K562 (cell line): ENCODE measurements at regions not wholly inside any gene's neighbourhood (a gene's known extent, or its start where the extent isn't known, plus 50 kb on each side); places are given as distances from the start of the nearest gene placed in this dataset.

Source experiments
- ATAC-seq: fragments of 200-7000 bp; cut with Tn5 transposase; 3 replicates; pipeline ENCODE4 v1.9.1; 2020; ENCODE audit warnings: moderate library complexity
- BruUV-seq: library from RNA; stranded (reverse); fragments of 400-500 nt; replicated peaks from 2 replicates; lab custom pipeline; 2021; lab: Mats Ljungman, UMichigan
- CTCF ChIA-PET: fragments of 300-600 bp; formaldehyde crosslinking; extraction: SDS; loops from one replicate; lab custom pipeline; 2021; ENCODE audit warnings: low intra/inter-chr PET ratio; lab: Yijun Ruan, JAX
- POLR2A ChIA-PET: fragments of 300-600, 350-650 bp; sonication (Branson Sonifier 250); formaldehyde crosslinking; extraction: SDS; loops from one replicate; lab custom pipeline; 2021; ENCODE audit warnings: antibody characterized with exemption, inconsistent platforms; lab: Yijun Ruan, JAX
- DNase-seq, 4 experiments: peaks; one replicate each; pipeline versions ENCODE4 v3.0.0 to v3.0.0-alpha.2; 2011 to 2018; ENCODE audit warnings: low spot score in 3 of 4, mixed read lengths in 3 of 4; ENCODE audit errors: extremely low read depth in 1 of 4
- FAIRE-seq: peaks from 2 replicates; lab custom pipeline; 2011; peaks lifted over from hg19 to GRCh38; lab: Jason Lieb, UNC
- H2AFZ ChIP-seq: 2 replicates; pipeline ENCODE4 v1.6.0; 2011; ENCODE audit warnings: low read depth, low read length, control low read depth, inconsistent platforms
- H3K27ac ChIP-seq: fragments of 200-600 bp; 3 replicates; pipeline ENCODE4 v1.8.0; 2011; ENCODE audit warnings: low read depth, mild to moderate bottlenecking, control low read depth, inconsistent platforms, low read length, moderate library complexity, mixed read lengths; ENCODE audit errors: extremely low read depth
- H3K27me3 ChIP-seq, 2 experiments: fragments of 300-600 bp in 1 of 2; 2 replicates in 1 of 2; 3 replicates in 1 of 2; pipeline versions ENCODE4 v1.6.0 to v1.8.0; 2011; ENCODE audit warnings: inconsistent platforms in 2 of 2, low read length in 2 of 2, mild to moderate bottlenecking in 1 of 2, mixed read lengths in 1 of 2, moderate library complexity in 1 of 2; ENCODE audit not compliant: control insufficient read depth in 2 of 2, insufficient read depth in 2 of 2
- H3K36me3 ChIP-seq: fragments of 300-600 bp; 3 replicates; pipeline ENCODE4 v1.8.0; 2011; ENCODE audit warnings: mild to moderate bottlenecking, low read length, inconsistent platforms; ENCODE audit not compliant: control insufficient read depth, insufficient read depth
- H3K4me1 ChIP-seq, 2 experiments: fragments of 200-600 bp in 1 of 2; replicated peaks in 1 of 2; 2 replicates in 1 of 2; 3 replicates in 1 of 2; pipeline versions ENCODE4 v1.5.1 to v1.8.0; 2011; ENCODE audit warnings: inconsistent platforms in 2 of 2, low read length in 2 of 2, mild to moderate bottlenecking in 1 of 2, mixed read lengths in 1 of 2, moderate library complexity in 1 of 2; ENCODE audit not compliant: control insufficient read depth in 2 of 2, insufficient read depth in 2 of 2
- H3K4me2 ChIP-seq: 2 replicates; pipeline ENCODE4 v1.6.1; 2011; ENCODE audit warnings: low read length, control low read depth, inconsistent platforms, mixed read lengths; ENCODE audit not compliant: insufficient read depth
- H3K4me3 ChIP-seq: fragments of 200-600 bp; sonication (generic), shearing (Covaris generic); 2 replicates; pipeline ENCODE4 v1.5.1; 2016; ENCODE audit warnings: control low read depth, inconsistent platforms
- H3K79me2 ChIP-seq: fragments of 200-600 bp; 3 replicates; pipeline ENCODE4 v1.8.0; 2011; ENCODE audit warnings: low read length, inconsistent platforms; ENCODE audit not compliant: control insufficient read depth, insufficient read depth
- H3K9ac ChIP-seq, 2 experiments: 2 replicates each; pipeline versions ENCODE4 v1.6.0 to v1.6.1; 2011; ENCODE audit warnings: low read depth in 2 of 2, low read length in 2 of 2, control low read depth in 1 of 2, inconsistent platforms in 1 of 2, mild to moderate bottlenecking in 1 of 2, mixed read lengths in 1 of 2; ENCODE audit not compliant: insufficient read depth in 1 of 2
- H3K9me1 ChIP-seq: one replicate; pipeline ENCODE4 v1.6.0; 2011; ENCODE audit warnings: inconsistent platforms, mild to moderate bottlenecking, low read length, moderate library complexity; ENCODE audit not compliant: control insufficient read depth, insufficient read depth
- H3K9me3 ChIP-seq: replicated peaks from 2 replicates; pipeline ENCODE4 v1.5.1; 2011; ENCODE audit warnings: low read depth, low read length, inconsistent platforms; ENCODE audit not compliant: control insufficient read depth, insufficient read depth
- H4K20me1 ChIP-seq: replicated peaks from 2 replicates; pipeline ENCODE4 v1.6.1; 2011; ENCODE audit warnings: low read length, inconsistent platforms, mixed read lengths; ENCODE audit not compliant: control insufficient read depth, insufficient read depth
- ATF3 ChIP-seq, 2 experiments: fragments of 450-650 bp in 1 of 2; sonication (generic) in 1 of 2; formaldehyde crosslinking in 1 of 2; IDR thresholded peaks in 1 of 2; conservative IDR thresholded peaks in 1 of 2; 2 replicates each; pipeline versions ENCODE4 v1.6.1 to v1.8.1; 2016 to 2023; ENCODE audit warnings: mild to moderate bottlenecking in 2 of 2, moderate library complexity in 2 of 2, inconsistent platforms in 1 of 2, missing genetic modification reagents in 1 of 2
- JUND ChIP-seq, 2 experiments: IDR thresholded peaks; 2 replicates in 1 of 2; 3 replicates in 1 of 2; pipeline ENCODE4 v1.6.1; 2011; ENCODE audit warnings: borderline replicate concordance in 2 of 2, low read depth in 2 of 2, low read length in 2 of 2, improper control_type of control experiment in 1 of 2, missing biosample characterization in 1 of 2, missing genetic modification characterization in 1 of 2, missing genetic modification reagents in 1 of 2
- L3MBTL2 ChIP-seq: fragments of 450-650 bp; IDR thresholded peaks from 2 replicates; pipeline ENCODE4 v1.6.1; 2016; ENCODE audit warnings: mild to moderate bottlenecking, moderate library complexity
- SIN3A ChIP-seq, 2 experiments: fragments of 150-350 bp in 1 of 2; IDR thresholded peaks; 2 replicates each; pipeline ENCODE4 v1.6.1; 2011 to 2016; ENCODE audit warnings: borderline replicate concordance in 2 of 2, low read depth in 2 of 2, low read length in 2 of 2, mild to moderate bottlenecking in 2 of 2, moderate library complexity in 2 of 2; ENCODE audit not compliant: control insufficient read depth in 1 of 2
- THAP7 ChIP-seq: fragments of 250-450 bp; sonication (Bioruptor Pico); IDR thresholded peaks from 2 replicates; pipeline ENCODE4 v1.5.0; 2021
- THRAP3 ChIP-seq: fragments of 450-650 bp; IDR thresholded peaks from 2 replicates; pipeline ENCODE4 v1.6.1; 2016; ENCODE audit warnings: mild to moderate bottlenecking, inconsistent platforms, borderline replicate concordance
- ZNF124 ChIP-seq: sonication (generic); formaldehyde crosslinking; IDR thresholded peaks from 2 replicates; pipeline ENCODE4 v1.8.1; 2022; ENCODE audit warnings: missing genetic modification reagents
- ZNF316 ChIP-seq: fragments of 450-650 bp; IDR thresholded peaks from 2 replicates; pipeline ENCODE4 v1.6.1; 2016
- ZNF41 ChIP-seq: fragments of 250-450 bp; sonication (Bioruptor Pico); conservative IDR thresholded peaks from 2 replicates; pipeline ENCODE4 v1.4.0; 2020; ENCODE audit warnings: mild to moderate bottlenecking
- WGBS: fragments of 100-300 bp; shearing (Covaris generic); methylation state at CpG from one replicate; pipeline ENCODE4 v1.1.6; 2016; ENCODE audit warnings: low coverage, mixed read lengths; ENCODE audit not compliant: insufficient coverage; ENCODE audit errors: missing lambda C conversion rate; 5-methylcytosine and 5-hydroxymethylcytosine counted together
- in situ Hi-C: fragments of 300-500 bp; cut with MboI; formaldehyde crosslinking; loops from 4 replicates; pipeline ENCODE4 v1.15.0; 2018; ENCODE audit warnings: inconsistent platforms, mixed read lengths
- intact Hi-C: fragments of 100-400 bp; cut with micrococcal nuclease; formaldehyde crosslinking; loops from 2 replicates; pipeline ENCODE4 v1.14.2; 2022

- no peak overlapping the region for H3K27ac ChIP-seq
- no peak overlapping the region for H2AFZ ChIP-seq
- WGBS, result 0% methylated on average over 11 of the region's 11 CpGs
- ATAC-seq, result no peak
- H3K4me1 ChIP-seq, result no peaks in the 10 kb centered on the region
- TF ChIP-seq ZNF124 (CRISPR knock-in tag) (no peak), ZNF41 (CRISPR knock-in tag) (no peak), ZNF316 (no peak), THRAP3 (no peak), ATF3 (IDR thresholded peaks at IDR 0.05) (peak; percentile 42; the same call in 1 of the 2 replicates), ATF3 (CRISPR knock-in tag; conservative IDR thresholded peaks at IDR 0.05) (no peak), SIN3A (IDR thresholded peaks at IDR 0.05; ENCODE audit: borderline replicate concordance in 2 of 2, control insufficient read depth in 1 of 2, low read depth in 2 of 2, low read length in 2 of 2) (no peak), THAP7 (CRISPR knock-in tag) (no peak), JUND (IDR thresholded peaks at IDR 0.05; ENCODE audit: borderline replicate concordance, low read depth, low read length) (no peak), JUND (tag; IDR thresholded peaks at IDR 0.05; ENCODE audit: borderline replicate concordance, low read depth, low read length) (0 out of 3 replicates have a peak, but pooled peaks have one; percentile 34), L3MBTL2 (0 out of 2 replicates have a peak, but pooled peaks have one; percentile 21)
- TF ChIP-seq, all 486 proteins: peak for 3
- Histone ChIP-seq H3K79me2 (no peaks in the 10 kb centered on the region), H4K20me1 (no peaks in the 10 kb centered on the region; the same call in 1 of the 2 replicates), H3K4me2 (no peak overlapping the region), H3K9ac (no peak overlapping the region), H3K4me3 (no peak overlapping the region), H3K36me3 (no peaks in the 10 kb centered on the region), H3K9me3 (no peaks in the 10 kb centered on the region), H3K9me1 (no peaks in the 10 kb centered on the region), H3K27me3 (peaks cover 2 to 6% of the 10 kb centered on the region in 2 experiments; a peak in 3 of 5 replicates)
- no peak for FAIRE-seq
- ChIA-PET POLR2A (no interaction called here), CTCF (no interaction called here)
- BruUV-seq, result no TSS peak
- peak in 1 of 4 experiments; percentile 4 for DNase-seq
- intact Hi-C loops, result no loop called here
- in situ Hi-C loops, result no loop called here
Observed at GRCh38 chr4:140308366-140309123, 64.9 kb upstream of the SCOC start.
